ENCODE measurements at regions not wholly inside any gene's neighbourhood (a gene's known extent, or its start where the extent isn't known, plus 50 kb on each side); places are given as distances from the start of the nearest gene placed in this dataset.

- Histone ChIP-seq H3K4me3 (ENCODE audit: insufficient read depth, low read length) (no peak overlapping the region), H3K27ac (ENCODE audit: low read depth, low read length) (no peak overlapping the region), H3K4me2 (ENCODE audit: insufficient read depth, low read length) (no peak overlapping the region), H3K27me3 (ENCODE audit: insufficient read depth, low read length) (no peaks in the 10 kb centered on the region), H4K20me1 (ENCODE audit: insufficient read depth, low read length) (no peaks in the 10 kb centered on the region), H3K79me2 (ENCODE audit: insufficient read depth, low read length) (no peaks in the 10 kb centered on the region), H3K36me3 (ENCODE audit: insufficient read depth, low read length) (no peaks in the 10 kb centered on the region), H3K9me3 (ENCODE audit: low read depth, low read length) (no peaks in the 10 kb centered on the region), H3K4me1 (ENCODE audit: insufficient read depth, low read length) (no peaks in the 10 kb centered on the region), H2AFZ (ENCODE audit: low read length) (no peak overlapping the region)
- no peak for DNase-seq (ENCODE audit: insufficient read length, low spot score, missing footprints)
- no peak for TF ChIP-seq CTCF (IDR thresholded peaks at IDR 0.05; ENCODE audit: extremely low read depth, low read depth, low read length)
These were observed 327.3 kb downstream of the NXPE2 start for GRCh38 chr11:115005663-115006062.

- H3K4me2 ChIP-seq (ENCODE audit: insufficient read depth, low read length) = no peak overlapping the region
- H3K79me2 ChIP-seq (ENCODE audit: insufficient read depth, low read length) = no peaks in the 10 kb centered on the region
- H3K27me3 ChIP-seq (ENCODE audit: insufficient read depth, low read length) = no peaks in the 10 kb centered on the region
- H3K9me3 ChIP-seq (ENCODE audit: low read depth, low read length) = no peaks in the 10 kb centered on the region
- no peak overlapping the region for H3K27ac ChIP-seq (ENCODE audit: low read depth, low read length)
- H3K4me1 ChIP-seq (ENCODE audit: insufficient read depth, low read length) = no peaks in the 10 kb centered on the region
- H3K36me3 ChIP-seq (ENCODE audit: insufficient read depth, low read length) = no peaks in the 10 kb centered on the region
- H4K20me1 ChIP-seq (ENCODE audit: insufficient read depth, low read length) = no peaks in the 10 kb centered on the region
- DNase-seq (ENCODE audit: insufficient read length, low spot score, missing footprints) = no peak
- no peak for TF ChIP-seq CTCF (IDR thresholded peaks at IDR 0.05; ENCODE audit: extremely low read depth, low read depth, low read length)
- no peak overlapping the region for H2AFZ ChIP-seq (ENCODE audit: low read length)
- no peak overlapping the region for H3K4me3 ChIP-seq (ENCODE audit: insufficient read depth, low read length)
These were observed 329.5 kb downstream of the NXPE2 start for GRCh38 chr11:115007851-115008250.

- Histone ChIP-seq H3K27ac (ENCODE audit: low read depth, low read length) (no peak overlapping the region), H3K79me2 (ENCODE audit: insufficient read depth, low read length) (no peaks in the 10 kb centered on the region), H2AFZ (ENCODE audit: low read length) (no peak overlapping the region), H3K36me3 (ENCODE audit: insufficient read depth, low read length) (no peaks in the 10 kb centered on the region), H3K9me3 (ENCODE audit: low read depth, low read length) (no peaks in the 10 kb centered on the region), H4K20me1 (ENCODE audit: insufficient read depth, low read length) (no peaks in the 10 kb centered on the region), H3K4me3 (ENCODE audit: insufficient read depth, low read length) (no peak overlapping the region), H3K27me3 (ENCODE audit: insufficient read depth, low read length) (no peaks in the 10 kb centered on the region), H3K4me2 (ENCODE audit: insufficient read depth, low read length) (no peak overlapping the region), H3K4me1 (ENCODE audit: insufficient read depth, low read length) (no peaks in the 10 kb centered on the region)
- no peak for TF ChIP-seq CTCF (IDR thresholded peaks at IDR 0.05; ENCODE audit: extremely low read depth, low read depth, low read length)
- DNase-seq (ENCODE audit: insufficient read length, low spot score, missing footprints) = no peak
These were observed 330.5 kb downstream of the NXPE2 start for GRCh38 chr11:115008799-115009198.

GRCh38 chr11:115017529-115017928 lies 339.2 kb downstream of the NXPE2 start:
- H3K9me3 ChIP-seq (ENCODE audit: low read depth, low read length) = no peaks in the 10 kb centered on the region
- H3K79me2 ChIP-seq (ENCODE audit: insufficient read depth, low read length) = no peaks in the 10 kb centered on the region
- no peak overlapping the region for H3K27ac ChIP-seq (ENCODE audit: low read depth, low read length)
- no peak for TF ChIP-seq CTCF (IDR thresholded peaks at IDR 0.05; ENCODE audit: extremely low read depth, low read depth, low read length)
- no peak overlapping the region for H3K4me2 ChIP-seq (ENCODE audit: insufficient read depth, low read length)
- H3K27me3 ChIP-seq (ENCODE audit: insufficient read depth, low read length) = no peaks in the 10 kb centered on the region
- H2AFZ ChIP-seq (ENCODE audit: low read length) = no peak overlapping the region
- no peaks in the 10 kb centered on the region for H4K20me1 ChIP-seq (ENCODE audit: insufficient read depth, low read length)
- no peaks in the 10 kb centered on the region for H3K36me3 ChIP-seq (ENCODE audit: insufficient read depth, low read length)
- no peak overlapping the region for H3K4me3 ChIP-seq (ENCODE audit: insufficient read depth, low read length)
- DNase-seq (ENCODE audit: insufficient read length, low spot score, missing footprints) = no peak
- no peaks in the 10 kb centered on the region for H3K4me1 ChIP-seq (ENCODE audit: insufficient read depth, low read length)
